HG03097 (cell line): ENCODE measurements at regions not wholly inside any gene's neighbourhood (a gene's known extent, or its start where the extent isn't known, plus 50 kb on each side); places are given as distances from the start of the nearest gene placed in this dataset.

ENCODE experiments used
- ATAC-seq: cut with Tn5 transposase; IDR thresholded peaks from one replicate; pipeline ENCODE4 v1.9.1; 2021; ENCODE audit not compliant: unreplicated experiment, low FRiP score

DNA sequence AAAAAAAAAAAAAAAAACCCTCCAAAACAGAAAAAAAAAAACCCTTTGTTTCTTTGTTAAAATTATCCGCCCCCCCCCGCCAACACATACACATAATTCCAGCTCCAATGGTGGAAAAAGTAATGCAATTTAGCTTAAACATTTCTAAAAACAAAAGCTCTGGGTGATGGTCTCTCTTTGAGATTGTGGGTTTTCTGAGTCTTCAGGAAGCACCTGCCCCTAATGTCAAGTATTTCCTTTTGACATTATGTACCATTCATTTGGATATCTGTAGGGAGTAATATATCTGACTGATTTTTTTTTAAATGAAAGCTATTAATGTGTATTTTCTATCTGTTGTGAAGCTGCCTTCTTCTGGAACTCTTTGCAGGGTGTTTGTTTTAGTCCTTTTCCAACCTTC is 389.7 kb downstream of the TAF11L14 start:
- ATAC-seq: no peak

DNA sequence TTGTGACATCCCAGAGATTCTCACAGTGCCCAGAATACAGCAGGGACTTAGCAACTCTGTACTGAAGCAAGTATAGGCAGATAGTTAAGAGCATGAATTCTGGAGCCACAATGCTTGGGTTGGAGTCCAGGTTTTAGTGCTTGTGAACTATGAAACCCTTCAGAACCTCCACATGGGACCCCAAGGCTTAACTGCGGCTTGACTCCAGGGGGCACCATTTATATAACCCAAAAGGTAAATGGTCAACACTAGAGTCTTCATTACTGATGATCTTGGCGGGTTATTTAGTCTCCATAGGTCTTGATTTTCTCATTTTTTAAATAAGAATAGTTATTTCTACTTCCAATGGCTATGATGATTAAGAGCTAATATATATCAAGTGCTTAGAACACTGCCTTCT is 390.3 kb downstream of the TAF11L14 start:
- no peak for ATAC-seq

DNA sequence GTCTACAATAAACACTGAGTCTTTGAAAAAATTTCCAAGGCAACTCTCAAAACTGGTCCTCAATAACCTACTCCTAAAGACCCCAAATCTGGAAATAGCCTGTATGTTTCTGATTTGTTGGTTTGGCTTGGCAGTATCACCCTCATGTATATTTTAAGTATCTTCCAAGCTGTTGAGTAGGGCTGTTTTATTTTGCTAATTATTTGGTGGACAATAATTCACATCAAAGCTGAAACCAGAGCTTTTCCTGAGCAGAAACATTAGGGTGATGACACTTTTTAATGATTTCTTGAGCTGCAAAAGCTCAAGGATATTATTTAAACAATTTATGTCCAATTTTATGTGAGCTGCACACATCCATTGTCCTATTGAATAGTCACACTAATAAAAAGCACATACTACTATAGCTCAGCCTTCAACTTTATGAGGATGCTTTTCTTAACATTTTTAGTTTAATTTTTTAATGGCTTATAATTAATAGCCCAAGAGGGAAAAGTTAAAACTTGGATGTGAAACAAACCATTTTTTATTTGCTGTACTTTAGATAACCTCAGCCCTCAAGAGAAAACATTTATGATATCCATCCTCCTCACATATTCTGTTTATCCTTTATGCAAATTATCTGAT is 393.1 kb downstream of the TAF11L14 start:
- no peak for ATAC-seq

DNA sequence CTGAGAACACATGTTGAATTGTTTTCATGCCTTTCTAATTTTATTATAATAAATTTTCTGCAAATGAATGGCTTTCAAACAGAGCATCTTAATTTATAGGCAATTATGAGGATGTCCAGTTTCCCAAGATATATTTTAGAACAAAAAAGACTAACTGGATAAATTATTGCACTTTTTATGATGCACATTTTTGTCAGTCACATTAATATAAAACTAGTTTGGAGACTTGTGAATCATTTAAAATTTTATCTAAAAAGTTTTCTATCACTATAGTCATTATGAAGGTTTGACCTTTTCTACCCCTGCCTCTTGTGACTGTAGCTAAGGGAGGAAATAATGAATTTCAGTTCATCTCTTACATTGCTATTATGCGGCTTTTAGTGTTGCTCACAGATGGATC is 393.8 kb downstream of the TAF11L14 start:
- ATAC-seq: no peak

DNA sequence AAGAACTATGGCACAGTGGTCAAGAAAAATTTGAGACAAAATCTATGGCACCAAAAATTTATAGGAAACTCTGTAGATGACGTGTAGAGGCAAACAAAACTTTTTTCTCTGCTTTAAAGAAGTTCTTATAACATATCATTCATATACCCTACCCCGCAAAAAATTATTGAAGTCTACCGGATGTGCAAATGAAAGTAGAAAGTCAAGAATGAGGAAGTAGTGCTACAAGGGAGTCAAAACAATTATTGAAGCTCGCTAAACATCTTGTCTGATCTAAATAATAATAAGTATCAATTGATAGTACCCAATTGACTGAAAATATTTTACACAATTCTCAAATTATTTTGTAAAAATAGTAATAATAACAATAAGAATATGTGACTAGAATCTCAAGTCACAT is 398.5 kb downstream of the TAF11L14 start:
- ATAC-seq: no peak

DNA sequence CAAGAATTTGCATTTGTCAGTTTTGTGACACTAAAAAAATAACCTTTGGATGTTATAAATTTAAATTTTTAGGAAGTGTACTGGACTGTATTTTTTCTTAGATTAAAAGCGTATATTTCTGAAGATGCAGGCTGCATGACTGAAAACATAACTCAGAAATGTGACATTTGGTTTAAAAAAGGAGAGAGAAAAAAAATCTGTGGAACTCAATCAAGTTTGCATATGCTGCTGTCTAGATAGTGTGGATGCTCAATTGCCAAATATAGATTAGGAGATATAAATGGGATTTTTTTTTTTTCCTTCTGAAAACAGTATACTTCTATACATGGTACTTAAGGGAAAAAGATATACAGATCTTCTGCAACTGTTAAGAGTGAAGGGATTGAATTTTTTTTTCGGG is 402.3 kb downstream of the TAF11L14 start:
- ATAC-seq: no peak

DNA sequence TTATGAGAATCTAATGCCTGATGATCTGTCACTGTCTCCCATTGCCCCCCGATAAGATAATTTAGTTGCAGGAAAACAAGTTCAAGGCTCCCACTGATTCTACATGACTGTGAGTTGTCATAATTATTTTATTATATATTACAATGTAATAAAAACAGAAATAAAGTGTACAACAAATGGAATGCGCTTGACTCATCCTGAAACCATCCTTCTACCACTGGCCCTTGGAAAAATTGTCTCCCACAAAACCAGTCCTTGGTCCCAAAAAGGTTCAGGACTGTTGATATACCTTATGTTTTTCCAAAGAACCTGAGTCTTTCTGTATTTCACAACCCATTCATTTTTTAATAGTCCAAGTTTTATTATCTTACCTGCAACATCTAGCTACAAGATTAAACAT is 403.5 kb downstream of the TAF11L14 start:
- ATAC-seq: no peak

DNA sequence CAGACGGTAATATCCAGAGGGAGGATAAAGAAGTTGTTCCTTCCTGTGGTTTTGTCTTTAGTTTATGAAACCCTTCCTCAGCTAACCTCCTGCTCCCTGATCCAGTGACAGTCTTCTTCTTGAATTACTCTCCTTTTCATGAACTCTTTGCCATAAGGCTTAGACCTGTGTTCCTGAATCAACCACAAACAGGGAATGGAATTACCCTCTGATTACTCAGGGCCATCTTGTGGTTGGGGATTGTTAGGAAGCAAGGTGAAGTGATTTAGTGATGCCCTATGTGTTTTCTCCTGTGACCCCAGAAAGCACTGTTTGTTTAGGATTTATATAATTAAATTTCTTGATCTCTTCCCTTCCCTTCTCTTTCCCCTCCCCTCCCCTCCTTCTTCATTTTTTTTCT is 409.1 kb downstream of the TAF11L14 start:
- no peak for ATAC-seq

DNA sequence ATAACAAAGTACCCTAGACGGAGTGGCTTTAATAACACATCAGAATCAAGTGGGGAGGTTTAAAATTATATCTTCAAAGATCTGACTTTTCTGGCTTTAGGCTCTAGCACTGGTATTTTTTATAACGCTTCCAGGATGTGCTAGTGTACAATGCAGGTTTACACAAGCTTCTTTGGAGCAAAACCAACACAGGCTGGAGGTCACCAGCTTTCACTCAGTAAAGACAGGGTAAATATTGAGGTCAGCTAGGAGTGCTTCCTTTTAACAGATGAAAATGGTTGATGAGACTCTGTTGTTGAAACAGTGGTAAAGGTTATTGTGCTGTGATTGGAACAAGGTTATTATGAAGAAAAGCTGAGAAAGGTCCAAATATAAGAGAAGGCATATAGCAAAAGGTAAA is 414.2 kb downstream of the TAF11L14 start:
- ATAC-seq: no peak

DNA sequence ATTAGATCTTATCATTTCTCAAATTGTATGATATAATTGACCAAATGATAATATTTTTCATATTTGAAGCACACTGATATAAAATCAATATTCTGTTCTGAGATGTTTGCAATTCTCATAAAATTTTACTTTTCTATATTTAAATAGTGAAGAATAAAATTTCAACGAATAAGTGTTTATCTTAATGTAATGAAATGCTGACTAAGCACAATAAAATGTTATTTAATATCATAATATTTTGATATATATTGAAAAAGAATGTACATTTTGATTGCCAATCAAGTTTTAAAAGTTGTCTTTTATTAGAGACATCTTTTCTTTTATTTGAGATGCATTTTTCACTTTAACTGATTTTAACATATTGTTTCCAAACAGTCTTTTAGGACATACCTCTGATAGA is 416.1 kb downstream of the TAF11L14 start:
- no peak for ATAC-seq

DNA sequence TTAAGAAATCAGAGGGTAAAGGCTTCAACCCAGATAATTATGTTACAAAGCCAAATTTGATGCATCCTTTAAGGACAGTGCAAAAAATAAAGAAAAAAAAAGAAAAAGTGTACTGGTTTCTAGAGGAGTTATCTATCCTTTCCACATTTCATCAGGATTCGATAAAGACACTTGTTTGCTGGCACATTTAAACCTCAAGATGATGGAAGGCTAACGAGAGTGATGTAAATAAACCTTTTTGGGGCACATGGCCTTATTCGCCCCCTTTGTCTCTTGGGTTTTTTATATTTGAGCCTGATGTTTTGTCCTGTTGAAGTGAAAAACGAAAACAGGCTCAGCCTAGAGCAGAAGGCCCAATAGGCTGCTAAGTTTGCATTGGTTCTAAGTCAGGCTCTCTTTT is 416.5 kb downstream of the TAF11L14 start:
- ATAC-seq: no peak

DNA sequence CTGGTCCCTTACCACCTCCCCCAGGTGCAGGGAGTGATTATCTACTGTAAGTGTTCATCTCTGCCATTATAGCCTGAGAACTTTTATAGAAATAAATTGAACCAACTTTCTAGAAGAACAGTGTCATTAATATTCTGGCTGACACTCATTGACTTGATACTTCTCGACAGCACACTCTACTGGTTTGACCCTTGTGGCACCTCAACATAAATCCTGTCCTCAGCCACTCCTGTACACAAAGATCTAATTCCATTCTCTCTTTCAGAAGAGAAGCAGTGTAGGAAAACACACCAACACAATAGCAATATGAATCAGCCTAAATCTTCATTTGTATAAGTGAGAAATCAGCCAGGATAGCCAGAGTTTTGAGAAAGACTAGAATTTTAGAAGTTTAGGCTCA is 417.7 kb downstream of the TAF11L14 start:
- ATAC-seq: no peak

DNA sequence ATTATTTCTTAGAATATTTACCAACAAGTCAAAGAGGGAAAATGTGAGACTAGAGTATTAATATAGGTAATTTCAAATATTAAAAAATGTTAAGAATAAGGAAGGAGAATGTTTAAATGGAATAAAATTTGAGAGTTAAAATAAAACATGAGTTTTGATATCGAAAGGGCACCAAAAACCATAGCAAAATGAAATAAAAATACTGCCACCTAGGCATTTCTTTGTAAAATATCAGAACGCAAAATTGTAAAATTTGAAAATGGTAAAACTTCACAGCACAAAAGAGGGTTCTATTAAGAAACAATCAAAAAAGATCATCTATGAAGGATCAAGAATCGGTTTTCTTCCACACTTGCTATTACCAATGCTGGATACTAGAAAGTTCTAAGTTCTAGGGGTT is 418.3 kb downstream of the TAF11L14 start:
- no peak for ATAC-seq

DNA sequence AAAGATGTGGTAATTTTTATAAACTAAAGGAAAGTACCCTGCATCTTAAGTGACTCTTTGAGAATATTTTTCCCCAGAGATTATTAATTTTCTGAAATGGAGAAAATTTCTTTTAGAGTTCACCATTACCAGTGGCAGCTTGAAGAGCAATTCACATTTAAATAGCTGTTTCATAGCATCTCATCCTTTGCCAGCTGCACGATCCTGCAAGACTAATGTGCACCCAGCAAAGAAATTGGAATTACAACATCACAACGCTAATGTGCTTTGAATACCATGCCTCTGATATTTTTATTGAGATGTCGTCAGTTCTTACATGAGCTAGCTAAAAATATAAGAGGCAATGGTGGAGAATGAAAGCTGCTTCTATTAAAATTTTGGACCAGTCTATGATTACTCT is 423.5 kb downstream of the TAF11L14 start:
- no peak for ATAC-seq

DNA sequence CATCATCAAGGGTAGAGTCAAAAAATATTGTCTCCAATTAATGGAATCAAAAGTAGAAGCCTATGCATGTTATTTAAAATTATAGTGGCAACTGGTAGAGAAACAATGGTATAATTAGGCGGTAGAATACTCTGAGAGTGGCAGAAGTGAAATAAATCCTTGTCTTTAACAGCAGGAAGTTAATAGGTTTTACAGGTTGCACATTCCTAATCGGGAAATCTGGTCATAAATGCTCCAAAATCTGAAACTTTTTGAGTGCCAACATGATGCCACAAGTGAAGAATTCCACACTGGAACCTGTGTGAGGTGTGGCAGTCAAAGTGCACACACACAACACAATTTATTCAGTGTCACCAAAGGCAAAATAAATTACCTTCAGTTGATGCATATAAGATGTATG is 433.4 kb downstream of the TAF11L14 start:
- ATAC-seq: no peak

DNA sequence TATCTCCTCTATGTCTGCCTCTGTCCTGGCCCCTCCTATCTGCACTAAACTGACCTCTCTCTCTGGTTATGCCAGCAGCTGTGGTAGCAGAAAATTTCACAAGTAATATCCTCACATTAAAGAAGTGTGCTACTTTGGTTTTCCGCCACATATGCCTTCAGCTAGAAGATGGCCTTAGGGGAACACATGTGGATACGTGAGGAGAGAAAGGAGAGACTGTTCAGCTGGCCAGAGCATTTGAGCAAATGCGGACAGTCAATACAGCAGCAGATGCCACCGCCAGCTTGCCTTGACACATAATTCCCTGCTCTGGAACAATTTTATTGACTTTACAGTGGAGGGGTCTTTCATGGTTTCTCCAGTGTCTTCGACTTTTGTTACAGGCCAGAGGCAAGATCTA is 434.6 kb downstream of the TAF11L14 start:
- no peak for ATAC-seq

DNA sequence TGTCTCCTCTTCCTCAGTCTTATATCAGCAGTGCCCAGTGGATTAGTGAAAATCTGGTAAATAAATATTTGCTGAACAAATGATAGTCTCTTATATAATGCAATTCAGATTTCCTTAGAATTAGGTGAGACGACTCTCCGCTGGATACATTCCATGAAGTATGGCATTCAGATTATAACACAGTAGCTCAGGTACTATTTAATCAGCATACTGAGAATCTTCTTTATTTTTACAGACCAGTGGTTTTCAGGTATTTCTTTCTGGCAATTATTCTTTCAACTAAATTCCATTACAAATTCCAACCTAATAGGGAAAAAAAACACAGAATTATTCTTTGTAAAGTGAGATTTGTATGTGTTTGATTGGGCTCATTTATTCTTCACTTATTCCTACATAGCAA is 435.5 kb downstream of the TAF11L14 start:
- ATAC-seq: no peak

DNA sequence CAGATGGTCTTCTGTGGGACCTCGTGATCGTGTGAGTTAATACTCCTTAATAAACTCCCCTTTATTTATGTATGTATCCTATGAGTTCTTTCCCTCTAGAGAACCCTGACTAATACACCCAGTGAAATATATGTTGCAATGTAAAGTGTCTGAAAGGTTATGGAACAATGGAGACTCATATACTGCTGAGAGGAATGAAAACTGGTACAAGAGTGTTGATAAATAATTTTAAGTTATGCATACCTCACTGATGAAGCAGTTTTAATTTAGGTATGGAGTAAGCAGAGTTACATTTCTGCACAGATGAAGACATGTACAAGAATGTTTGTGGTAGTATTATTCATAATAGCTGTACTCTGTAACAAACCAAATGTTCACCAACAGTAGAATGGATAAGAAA is 438.3 kb downstream of the TAF11L14 start:
- no peak for ATAC-seq

DNA sequence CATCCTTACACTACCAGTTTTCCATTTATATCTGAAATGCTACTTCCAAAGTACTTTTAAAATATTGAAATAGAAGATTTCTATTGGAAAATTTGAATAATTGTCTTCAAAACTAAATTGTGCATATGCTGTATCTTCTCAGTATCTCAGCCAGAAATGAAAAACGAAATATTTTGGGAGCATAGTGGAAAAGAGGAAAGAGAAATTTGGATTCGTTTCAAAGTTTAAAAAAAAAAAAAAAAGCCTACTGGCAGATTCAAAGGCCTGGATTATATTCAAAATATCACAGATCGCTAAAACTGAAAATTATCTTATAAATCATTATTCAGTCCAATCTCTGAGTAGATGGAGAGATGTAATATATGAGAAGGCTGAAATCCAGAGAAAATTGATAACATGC is 440.7 kb downstream of the TAF11L14 start:
- no peak for ATAC-seq

DNA sequence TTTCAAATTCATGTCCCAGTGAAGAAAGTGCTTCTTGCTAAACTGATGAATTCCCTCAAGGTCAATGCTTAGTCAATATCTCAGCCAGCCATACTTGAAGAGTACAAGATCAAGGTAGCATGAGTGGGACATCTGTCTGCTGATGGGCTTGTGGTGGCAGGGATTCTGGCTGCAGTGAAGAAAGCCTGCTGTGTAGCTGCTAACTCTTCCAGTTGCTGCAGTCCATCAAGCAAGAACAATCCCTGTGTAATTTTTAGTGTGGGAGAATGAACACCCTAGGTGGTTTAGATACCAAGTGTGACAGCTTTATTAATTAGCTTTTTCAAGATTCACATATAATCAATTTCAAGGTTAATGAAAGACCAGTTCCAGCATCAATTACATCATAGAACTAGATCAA is 443.9 kb downstream of the TAF11L14 start:
- ATAC-seq: no peak

DNA sequence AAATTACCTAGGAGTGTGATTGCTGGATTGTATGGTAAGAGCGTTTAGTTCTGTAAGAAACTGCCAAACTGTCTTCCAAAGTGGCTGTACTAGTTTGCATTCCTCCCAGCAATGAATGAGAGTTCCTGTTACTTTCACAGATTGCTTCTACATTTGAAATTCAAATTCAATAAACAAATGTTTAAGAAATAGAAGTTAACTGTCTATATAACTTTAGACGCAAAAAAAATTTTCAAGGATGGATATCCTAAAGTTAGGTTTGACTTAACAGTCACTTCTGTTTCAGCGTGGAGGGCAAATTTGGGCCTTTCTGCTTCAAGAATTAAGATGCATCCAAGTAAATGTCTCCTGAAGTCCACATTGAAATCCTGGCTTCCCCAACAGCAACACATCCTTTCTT is 445.6 kb downstream of the TAF11L14 start:
- ATAC-seq: no peak

DNA sequence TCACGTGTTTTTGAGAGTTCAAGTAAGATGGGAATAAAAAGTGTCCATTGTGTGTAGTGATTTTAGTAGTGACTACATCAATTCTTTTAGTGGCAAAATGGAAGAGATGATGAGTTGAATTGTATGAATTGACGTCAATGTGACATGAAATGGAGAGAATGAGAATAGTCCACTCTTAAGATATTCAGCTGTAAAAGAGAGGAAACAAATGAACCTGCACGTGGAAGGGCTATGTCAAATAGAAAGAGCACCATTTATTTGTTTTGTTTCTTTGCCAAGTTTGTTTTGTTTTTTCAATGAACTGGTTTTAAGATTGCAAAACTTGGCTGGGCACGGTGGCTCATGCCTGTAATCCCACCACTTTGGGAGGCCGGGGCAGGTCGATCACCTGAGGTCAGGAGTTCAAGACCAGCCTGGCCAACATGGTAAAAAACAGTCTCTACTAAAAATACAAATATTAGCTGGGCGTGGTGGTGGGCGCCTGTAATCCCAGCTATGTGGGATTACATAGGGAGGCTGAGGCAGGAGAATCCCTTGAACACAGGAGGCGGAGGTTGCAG is 453.8 kb downstream of the TAF11L14 start:
- no peak for ATAC-seq

DNA sequence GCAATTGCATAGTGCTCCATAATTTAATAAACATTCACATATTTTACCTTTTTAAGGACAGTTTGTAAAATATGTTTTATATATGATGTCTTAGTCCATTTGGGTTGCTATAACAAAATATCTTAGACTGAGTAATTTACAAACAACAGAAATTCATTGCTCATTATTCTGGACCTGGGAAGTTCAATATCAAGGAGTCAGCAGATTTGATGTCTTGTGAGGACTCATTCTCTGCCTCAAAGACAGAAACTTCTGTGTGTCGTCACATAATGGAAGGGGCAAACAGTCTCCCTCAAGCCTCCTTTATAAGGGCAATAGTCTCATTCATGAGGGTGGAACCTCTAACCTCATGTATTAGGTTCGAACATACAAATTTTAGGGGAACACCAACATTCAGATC is 455.9 kb downstream of the TAF11L14 start:
- no peak for ATAC-seq
